HG02970 (cell line): ENCODE measurements at regions not wholly inside any gene's neighbourhood (a gene's known extent, or its start where the extent isn't known, plus 50 kb on each side); places are given as distances from the start of the nearest gene placed in this dataset.

Source experiments
- ATAC-seq: cut with Tn5 transposase; IDR thresholded peaks from one replicate; pipeline ENCODE4 v1.9.1; 2021; ENCODE audit warnings: mild to moderate bottlenecking, moderate library complexity, moderate number of reproducible peaks; ENCODE audit not compliant: unreplicated experiment, low FRiP score

DNA sequence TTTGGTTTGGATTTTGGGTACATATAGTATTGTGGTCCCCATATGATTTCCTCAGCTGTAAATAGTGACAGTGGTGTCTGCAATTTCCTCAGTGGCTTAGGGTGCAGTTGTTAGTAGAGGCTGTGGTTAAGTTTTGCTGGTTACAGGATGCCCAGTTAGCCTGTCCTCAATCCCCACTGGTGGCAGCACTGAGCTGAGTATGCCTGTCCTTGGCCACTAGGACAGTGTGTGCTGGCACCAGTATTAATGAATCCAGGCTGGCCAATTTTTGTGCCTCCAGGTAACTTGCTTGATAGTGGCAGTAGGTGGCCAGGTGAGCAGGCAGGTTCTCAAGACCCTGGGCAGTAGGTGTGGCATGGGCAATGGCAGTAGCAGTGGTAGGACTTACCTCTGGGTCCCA, 973.1 kb downstream of the TMEM182 start:
- ATAC-seq, result no peak

DNA sequence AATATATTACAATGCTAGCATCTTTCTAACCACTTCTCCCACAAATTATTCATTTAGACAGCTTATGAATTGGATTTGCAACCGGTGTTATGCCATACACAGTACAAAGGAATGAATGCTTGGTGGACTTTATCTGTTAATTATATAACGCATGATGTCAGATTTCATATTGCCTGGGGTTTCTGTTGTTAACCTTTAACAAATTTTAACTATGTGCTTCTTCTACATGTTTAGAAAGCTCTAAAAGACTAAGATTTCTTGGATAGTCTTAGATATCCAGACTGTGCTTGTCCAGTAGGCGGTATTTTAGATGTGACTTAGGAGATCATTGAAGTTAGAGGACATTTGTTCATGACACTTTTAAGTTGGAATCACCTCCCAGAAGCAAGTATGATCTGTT, 976.3 kb downstream of the TMEM182 start:
- no peak for ATAC-seq

DNA sequence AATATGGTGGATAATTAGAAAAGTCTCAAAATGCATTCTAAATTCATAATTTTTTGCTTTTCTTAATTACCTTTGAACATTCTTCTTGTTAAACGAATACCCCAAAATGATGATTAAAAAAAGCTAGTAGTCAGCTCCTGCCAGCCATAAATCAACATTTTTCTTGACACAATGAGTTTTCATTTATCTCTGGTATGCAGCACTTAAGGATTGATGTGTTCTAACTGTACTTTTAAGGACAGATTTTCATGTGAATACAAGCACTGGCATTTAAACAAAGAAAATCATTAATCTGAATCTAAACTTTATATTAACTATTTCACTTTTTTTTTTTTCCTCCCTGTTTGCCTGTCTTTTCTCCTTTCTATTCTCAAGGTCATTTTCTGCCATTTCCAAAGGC, 976.8 kb downstream of the TMEM182 start:
- no peak for ATAC-seq

DNA sequence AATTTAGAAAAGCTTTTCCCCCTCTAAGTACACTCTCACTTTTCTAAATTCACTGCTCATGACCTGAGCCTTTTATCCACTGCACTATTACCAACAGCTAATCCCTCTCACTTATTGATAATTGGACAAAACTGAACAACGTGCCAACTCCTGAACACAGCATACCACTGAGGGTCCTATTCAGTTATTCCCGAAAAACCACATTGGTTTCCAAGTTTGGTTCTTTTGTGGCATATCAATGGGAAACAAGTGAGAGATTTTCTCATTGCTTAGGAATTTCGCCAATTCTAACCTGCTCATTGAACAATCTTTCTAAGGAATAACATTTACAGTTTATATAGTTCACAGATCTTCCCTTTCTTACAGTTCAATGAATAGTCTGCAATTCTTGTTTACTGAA, 977.4 kb downstream of the TMEM182 start:
- ATAC-seq, result no peak

DNA sequence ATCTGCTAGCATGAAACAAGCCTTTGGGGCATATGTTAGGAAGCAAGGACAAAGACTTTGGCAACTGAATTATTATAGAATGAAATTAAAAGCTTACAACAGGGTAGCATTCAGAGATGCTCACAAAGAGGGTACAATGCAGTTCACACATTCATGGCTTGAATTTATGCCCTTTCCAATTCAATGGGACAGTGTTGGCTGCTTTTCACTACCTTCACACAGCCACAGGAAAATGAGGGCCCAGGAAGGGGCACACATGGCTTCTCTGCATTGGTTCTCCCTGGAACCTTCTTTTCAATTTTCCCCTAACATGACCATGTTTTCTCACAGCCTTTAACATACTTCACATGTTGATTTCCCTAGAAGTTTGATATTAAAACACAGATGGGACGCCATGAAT, 978.1 kb downstream of the TMEM182 start:
- ATAC-seq, result no peak

DNA sequence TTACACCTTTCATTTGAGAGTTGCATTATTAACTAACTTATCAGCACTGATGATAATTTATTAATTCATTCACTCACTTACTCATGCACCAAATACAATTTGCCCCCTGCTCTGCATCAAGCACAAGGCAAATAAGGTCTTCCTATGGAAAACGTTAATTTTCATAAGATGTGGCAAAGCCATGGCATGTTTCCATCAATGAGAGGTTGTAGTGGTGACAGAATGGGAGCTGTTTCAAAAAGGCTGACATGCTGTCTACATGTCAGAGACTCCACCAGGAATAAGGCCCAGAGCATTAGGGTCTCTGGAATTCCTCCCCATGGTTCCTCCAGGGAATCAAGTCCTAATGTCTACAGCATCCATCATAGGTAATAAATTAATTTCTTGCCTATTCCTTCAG, 978.8 kb downstream of the TMEM182 start:
- ATAC-seq, result no peak

DNA sequence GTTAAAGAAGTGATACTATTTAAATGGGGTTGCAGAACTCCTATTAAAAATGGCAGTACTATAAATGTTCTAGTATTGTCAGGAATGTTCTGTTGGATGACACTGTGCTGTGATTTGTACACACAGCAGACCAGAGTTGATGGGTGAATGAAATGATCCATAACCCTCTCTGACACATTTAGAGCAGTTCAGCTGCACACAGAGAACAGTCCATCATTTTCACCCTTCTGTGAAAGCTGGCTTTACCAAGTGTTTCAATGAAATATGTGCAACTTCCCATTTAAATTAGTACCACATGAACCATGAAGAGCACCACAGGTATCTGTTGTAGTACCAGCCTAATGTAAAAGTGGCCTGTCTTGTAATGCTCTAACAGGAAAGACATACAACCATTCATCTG, 981.4 kb downstream of the TMEM182 start:
- ATAC-seq, result no peak

DNA sequence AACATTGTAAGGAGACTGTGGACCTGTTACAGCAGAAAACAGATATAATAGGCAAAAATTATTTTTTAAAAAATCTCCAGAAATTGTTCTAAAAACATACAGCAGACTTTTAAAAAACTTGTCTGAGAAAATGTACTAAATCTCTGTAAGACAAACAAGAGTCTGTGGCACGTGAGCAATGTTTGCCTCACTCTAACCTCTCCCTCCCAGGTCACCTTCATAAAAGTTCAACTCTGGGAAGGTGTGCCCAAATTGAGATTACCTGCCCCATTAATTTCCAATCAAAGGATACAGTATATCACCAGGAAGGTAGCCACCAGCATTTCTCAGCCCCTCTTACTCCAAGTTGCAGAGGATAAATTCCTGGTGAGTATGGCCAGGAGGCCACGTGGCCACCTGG, 992.7 kb downstream of the TMEM182 start:
- ATAC-seq, result no peak

DNA sequence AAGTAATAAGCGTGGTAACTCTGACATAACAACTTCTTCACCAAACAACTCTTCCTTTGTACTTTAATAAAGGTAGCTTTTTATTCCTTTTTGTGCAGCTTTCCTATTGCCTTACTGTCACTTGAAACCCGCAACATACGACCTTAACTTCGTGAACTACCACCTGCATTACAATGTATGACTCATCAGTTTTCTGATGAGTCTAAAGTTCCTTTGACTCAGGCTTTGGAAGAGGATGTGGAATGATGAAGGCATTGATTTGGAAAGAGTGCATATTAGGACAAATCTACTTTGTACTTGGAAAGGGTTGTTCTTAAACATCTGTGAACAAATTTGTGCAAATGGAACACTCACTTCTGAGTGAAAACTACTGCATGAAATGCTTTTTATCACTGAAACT, 1012.1 kb downstream of the TMEM182 start:
- ATAC-seq, result no peak

DNA sequence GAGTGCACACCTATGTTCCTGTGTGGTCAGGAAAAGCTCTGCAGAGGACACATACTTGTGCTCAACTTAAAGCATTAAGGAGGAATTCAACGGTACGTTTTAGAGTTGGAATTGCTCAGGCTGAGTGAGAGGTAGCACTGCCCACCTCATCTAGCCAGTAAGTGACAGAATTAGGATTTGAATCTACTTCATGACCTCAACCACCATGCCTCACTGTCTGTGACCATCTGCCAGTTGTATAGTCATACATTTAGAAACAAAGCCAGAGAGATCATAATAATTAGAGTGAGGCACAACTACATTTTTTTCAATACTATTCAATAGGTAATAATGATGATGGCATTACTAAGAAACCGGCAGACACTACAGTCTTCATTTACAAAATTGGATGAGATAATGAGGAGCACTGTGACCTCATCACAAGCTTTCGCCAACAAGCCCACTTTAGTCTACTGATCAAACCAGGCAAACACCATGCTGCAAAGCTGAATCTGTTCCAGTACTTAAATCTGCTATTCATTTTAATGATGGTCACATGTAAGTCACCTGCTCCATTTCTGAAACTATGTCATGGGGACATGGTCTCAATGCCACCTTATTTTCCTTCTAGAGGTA, 1018.4 kb downstream of the TMEM182 start:
- ATAC-seq, result no peak

DNA sequence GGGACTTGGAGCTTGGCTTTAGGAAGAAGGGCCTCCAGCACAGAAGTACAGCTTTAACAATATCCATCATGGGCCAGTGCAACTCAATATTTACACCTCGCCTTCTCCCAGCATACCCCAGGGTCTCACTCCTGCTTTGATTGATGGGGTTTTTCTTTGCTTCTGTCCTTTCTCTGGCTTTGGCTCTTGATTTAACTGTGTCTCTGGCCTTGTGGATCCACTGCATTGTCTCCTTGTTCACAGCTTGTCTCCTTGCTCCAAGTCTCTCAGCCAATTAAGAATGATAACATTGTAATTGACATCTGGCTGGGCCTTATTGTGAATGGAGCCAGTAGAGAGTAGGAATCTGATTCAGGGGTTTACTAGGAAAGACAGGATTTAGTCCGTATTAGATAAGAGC, 1019.5 kb downstream of the TMEM182 start:
- no peak for ATAC-seq

DNA sequence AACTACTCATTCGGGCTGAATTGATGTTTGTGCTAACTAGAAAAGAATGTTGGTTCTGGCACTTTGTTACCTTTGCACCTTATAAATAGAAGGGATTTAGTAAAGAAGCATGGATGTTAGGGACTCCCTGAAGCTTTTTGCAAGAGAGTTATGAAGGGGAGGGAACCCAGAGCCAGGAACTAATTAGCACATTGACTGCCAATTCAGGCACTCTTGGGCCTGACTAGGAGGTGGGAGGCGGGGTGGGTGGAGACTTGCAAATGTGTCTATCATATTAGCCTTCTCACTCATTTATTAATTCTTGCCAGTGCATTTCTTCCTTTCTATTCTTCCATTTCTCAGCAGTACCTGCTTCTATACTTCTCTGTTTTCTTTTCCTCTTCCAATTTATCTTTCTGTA, 1022.4 kb downstream of the TMEM182 start:
- ATAC-seq, result no peak

DNA sequence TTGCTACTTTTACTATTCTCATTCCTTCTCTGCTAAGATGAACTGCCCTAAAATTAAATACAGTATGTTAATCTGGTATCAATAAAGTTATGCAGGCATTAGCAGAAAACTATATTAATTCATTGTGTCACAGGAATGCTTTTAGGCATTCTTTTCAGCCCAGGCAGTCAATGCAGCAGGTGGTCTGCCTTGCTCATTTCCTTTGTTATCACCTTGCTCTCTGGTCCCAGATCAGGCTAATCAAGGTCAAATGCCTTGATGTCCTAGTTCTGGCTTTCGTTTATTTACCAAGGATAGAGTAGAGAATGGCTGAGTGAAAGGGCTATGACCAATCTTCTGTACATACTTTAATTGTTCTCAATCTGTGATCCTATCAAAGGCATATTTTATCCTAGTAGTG, 1023.6 kb downstream of the TMEM182 start:
- ATAC-seq, result no peak

DNA sequence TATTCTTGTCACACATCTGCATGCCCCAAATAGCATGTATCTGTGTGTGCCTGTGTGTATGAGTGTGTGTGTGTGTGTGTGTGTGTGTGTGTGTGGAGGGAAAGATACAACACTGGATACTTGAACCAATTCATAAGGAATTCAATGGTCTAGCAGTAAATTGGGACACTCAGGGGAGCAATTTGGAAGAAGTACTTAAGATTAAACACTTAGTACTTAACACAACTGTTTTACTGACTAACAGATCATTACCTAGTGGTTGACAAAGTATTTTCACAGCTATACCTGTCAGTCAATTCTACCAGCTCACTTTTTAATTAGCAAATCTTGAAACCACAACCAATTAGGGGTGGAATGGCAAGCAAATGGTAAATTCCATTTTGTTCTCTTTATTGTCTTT, 1024.1 kb downstream of the TMEM182 start:
- no peak for ATAC-seq

DNA sequence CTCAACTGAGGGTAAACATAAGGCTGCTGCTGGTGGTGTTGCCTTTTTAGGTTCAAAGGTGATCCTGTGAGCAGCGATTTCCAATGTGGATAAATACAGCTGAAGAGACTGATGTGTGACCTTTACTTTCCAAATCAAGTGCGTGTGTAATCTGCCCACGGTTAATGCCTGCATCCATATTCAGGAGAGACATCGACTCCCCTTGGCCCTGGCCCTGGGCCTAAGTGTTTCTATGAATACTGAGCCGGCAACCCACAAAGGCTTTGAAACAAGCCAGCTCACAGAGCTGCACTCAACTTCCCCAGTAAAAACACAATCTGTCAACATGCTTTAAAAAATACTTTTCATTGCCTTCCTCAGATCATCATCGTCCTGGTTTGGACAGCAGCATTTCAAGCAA, 1026.6 kb downstream of the TMEM182 start:
- no peak for ATAC-seq

DNA sequence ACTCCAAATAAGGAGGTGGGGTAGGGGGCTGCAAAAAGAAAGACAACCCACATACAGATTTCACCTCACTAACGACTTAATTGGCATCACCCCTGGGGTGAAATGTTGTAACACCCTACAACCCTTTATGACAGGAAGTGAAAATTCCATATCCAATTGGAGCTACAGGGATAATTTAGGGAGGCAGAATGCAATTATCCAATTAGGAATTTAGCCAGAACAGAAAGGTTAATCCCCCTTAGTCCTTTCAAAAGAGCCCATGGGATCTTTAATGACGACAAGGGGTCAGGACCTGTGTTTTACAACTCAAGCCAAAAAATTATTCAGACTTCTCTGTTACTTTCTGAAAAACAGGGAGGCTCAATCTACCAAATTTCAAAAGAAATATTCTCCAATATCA, 1027.1 kb downstream of the TMEM182 start:
- ATAC-seq, result no peak

DNA sequence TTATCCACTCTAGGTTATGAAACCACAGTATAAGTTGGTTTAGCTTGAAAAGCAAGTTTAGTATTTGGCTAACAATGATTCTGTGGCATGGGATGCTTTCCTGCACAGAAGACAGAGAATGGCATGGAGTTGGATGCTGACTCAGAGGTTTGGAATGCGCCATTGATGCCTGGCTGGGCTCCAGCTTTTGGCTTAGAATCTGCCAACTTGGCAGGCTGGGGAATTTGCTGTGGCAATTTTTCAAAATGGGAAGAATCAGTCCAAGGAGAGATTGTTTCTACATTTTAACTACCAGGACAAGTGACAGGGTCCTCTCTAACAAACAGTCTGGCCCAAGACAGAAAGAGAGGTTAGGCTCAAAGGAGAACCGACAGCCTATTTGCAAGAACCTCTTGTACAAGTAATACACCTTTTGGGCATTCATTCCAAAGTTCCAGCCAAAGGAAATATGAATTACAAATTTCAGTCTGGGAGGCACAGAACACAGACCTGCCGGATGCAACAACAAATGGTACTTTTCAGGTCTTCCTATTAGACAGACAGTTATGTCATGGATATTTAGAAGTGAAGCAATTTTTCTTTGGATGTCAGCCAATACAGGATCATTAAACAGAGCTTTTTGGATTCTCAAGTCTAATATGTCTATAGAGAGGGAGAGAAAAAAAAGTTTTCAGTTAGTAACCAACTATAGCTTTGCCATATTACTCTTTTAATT, 1027.7 kb downstream of the TMEM182 start:
- no peak for ATAC-seq

DNA sequence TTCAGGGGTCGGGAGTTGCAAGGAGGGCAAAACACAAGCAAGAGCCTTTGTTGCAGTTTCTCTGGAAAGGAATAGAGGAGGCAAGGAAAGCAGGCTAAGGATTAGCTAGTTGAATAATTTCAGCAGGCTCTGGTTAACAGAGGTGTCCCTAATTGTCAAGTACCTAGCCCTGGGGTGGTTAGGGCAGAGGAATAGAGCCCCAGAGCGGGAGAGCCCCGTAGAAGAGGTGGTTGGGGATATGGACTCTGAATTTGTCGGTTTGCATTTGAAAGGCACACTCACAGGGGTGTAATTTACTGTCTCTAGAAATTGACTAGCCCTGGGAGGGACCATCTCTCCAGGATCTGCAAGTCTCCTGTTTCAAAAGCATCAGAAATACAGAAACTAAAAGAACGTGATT, 1030.2 kb downstream of the TMEM182 start:
- no peak for ATAC-seq

DNA sequence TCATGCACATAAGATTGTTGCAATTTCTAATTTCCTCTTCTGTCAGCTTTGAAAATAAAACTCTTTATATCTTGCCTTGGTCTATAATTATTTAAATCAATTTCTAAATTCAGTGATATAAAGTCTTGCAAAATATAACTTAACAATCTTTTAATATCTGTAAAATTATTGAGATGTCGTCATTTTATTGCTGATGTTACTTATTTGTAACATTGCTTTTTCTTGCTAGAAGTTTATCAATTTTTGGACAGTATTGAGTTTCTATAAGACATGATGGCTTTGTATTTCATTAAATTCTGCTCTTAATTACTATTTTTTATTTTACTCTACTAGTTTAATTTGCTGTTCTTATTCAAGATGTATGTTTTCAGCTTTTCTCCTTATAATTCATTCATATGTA, 1036.5 kb downstream of the TMEM182 start:
- no peak for ATAC-seq

DNA sequence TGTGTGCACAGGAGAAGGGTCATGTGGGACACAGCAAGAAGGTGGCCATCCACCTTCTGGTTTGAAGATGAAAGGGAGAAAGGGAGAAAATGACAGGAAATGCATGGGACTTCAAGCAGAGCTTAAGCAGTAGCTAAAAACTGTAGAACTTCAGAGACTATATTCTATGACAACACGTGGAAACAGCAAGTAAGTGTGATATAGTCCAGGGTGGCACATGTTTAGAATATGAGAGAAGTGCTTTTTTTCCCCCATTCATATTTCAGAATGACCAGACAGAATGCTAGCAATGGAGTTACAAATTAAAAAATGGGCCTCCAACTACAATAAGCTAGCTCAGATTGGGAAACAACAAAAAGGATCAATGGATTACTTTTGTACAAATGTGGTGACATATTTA, 1042.2 kb downstream of the TMEM182 start:
- ATAC-seq, result no peak

DNA sequence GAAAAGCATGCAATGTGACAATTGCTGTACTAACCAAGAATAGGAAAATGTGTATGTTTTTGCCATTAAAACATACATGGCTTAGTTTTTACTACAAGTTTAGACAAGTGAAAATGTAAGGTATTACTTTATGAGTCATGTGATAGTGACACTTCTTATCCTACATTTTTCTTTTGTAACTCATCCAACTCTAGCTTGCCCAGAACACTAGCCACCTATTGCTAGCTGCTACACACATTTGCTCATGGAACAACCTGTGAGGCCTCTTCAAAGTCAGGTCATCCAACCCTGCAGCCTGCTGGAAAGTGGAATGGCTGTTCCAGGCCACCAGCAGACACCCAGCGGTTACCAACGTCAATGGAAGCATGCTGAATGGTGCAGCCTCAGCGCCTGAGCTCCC, 1043.9 kb downstream of the TMEM182 start:
- no peak for ATAC-seq

DNA sequence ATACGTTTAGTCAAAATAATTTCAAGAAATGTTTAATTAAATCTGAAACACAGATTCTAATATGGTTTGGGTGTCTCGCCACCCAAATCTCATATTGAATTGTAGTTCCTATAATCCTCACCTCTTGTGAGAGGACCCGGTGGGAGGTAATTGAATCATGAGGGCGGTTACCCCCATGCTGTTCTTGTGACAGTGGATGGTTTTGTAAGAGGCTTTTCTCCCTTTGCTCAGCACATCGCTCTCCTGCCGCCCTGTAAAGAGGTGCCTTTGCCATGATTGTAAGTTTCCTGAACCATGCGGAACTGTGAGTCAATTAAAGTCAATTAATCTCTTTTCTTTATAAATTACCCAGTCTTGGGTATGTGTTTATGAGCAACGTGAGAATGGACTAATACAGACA, 1045.1 kb upstream of the POU3F3 start:
- ATAC-seq, result no peak

DNA sequence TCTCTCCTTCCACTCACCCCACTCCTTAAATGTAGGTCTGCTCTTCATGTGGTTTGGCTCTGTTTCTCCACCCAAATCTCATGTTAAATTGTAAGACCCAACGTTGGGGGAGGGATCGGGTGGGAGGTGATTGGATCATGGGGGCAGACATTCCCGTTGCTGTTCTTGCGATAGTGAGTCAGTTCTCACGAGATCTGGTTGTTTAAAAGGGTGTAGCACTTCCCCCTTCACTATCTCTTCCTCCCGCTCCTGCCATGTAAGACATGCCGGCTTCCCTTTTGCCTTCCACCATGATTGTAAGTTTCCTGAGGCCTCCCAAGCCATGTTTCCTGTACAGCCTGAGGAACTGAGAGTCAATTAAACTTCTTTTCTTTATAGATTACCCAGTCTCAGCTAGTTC, 1044.5 kb upstream of the POU3F3 start:
- no peak for ATAC-seq
